GM23338 (cell line): ENCODE measurements at regions not wholly inside any gene's neighbourhood (a gene's known extent, or its start where the extent isn't known, plus 50 kb on each side); places are given as distances from the start of the nearest gene placed in this dataset.

ENCODE experiments used
- ATAC-seq: fragments of 200-7000 bp; cut with Tn5 transposase; 3 replicates; pipeline ENCODE4 v1.9.1; 2020
- DNase-seq: peaks from one replicate; pipeline ENCODE4 v3.0.0-alpha.2; 2015; ENCODE audit warnings: low spot score
- H2AFZ ChIP-seq: fragments of 200-600 bp; sonication (generic); 2 replicates; pipeline ENCODE4 v1.8.0; 2016; ENCODE audit warnings: antibody characterized with exemption, mild to moderate bottlenecking, moderate library complexity
- H3F3A ChIP-seq: fragments of 200-600 bp; sonication (generic); replicated peaks from 2 replicates; pipeline ENCODE4 v1.8.0; 2017; ENCODE audit warnings: antibody characterized with exemption, mixed run types, low read depth
- H3K27ac ChIP-seq: fragments of 200-600 bp; sonication (generic); 2 replicates; pipeline ENCODE4 v1.6.1; 2016; ENCODE audit warnings: low read depth
- H3K27me3 ChIP-seq: fragments of 200-600 bp; sonication (generic); 2 replicates; pipeline ENCODE4 v1.8.0; 2016; ENCODE audit warnings: mild to moderate bottlenecking, mixed run types, moderate library complexity; ENCODE audit not compliant: insufficient read depth
- H3K36me3 ChIP-seq: fragments of 200-600 bp; sonication (generic); 2 replicates; pipeline ENCODE4 v1.8.0; 2016; ENCODE audit warnings: mild to moderate bottlenecking; ENCODE audit not compliant: insufficient read depth
- H3K4me1 ChIP-seq: fragments of 200-600 bp; sonication (generic); 2 replicates; pipeline ENCODE4 v1.8.0; 2016; ENCODE audit warnings: mild to moderate bottlenecking, moderate library complexity; ENCODE audit not compliant: insufficient read depth
- H3K4me2 ChIP-seq: fragments of 200-600 bp; sonication (generic); 2 replicates; pipeline ENCODE4 v1.7.1; 2017; ENCODE audit warnings: mixed run types
- H3K4me3 ChIP-seq: fragments of 200-600 bp; sonication (generic); 2 replicates; pipeline ENCODE4 v1.6.1; 2016; ENCODE audit warnings: mixed run types
- H3K79me2 ChIP-seq: fragments of 200-600 bp; sonication (generic); replicated peaks from 2 replicates; pipeline ENCODE4 v1.8.0; 2017; ENCODE audit warnings: mild to moderate bottlenecking; ENCODE audit not compliant: insufficient read depth
- H3K9me2 ChIP-seq: fragments of 200-600 bp; sonication (generic); 2 replicates; pipeline ENCODE4 v1.8.0; 2017; ENCODE audit not compliant: insufficient read depth
- H4K20me1 ChIP-seq: fragments of 200-600 bp; sonication (generic); replicated peaks from 2 replicates; pipeline ENCODE4 v1.8.0; 2017; ENCODE audit warnings: mild to moderate bottlenecking; ENCODE audit not compliant: insufficient read depth
- H3K27ac Mint-ChIP-seq: 2 replicates; pipeline ENCODE4 v1.8.0; 2020; ENCODE audit warnings: inconsistent platforms, mild to moderate bottlenecking, moderate library complexity, mixed read lengths
- H3K27me3 Mint-ChIP-seq: 3 replicates; pipeline ENCODE4 v1.8.0; 2022; ENCODE audit warnings: low read depth, mild to moderate bottlenecking, moderate library complexity, mixed read lengths, inconsistent platforms; ENCODE audit not compliant: insufficient read depth, poor library complexity
- H3K36me3 Mint-ChIP-seq: 3 replicates; pipeline ENCODE4 v1.8.0; 2021; ENCODE audit warnings: low read depth, mild to moderate bottlenecking, inconsistent platforms, moderate library complexity, mixed read lengths
- H3K4me1 Mint-ChIP-seq: 3 replicates; pipeline ENCODE4 v1.8.0; 2020; ENCODE audit warnings: mild to moderate bottlenecking, inconsistent platforms, mixed read lengths
- H3K4me3 Mint-ChIP-seq: 3 replicates; pipeline ENCODE4 v1.8.0; 2021; ENCODE audit warnings: moderate library complexity, mild to moderate bottlenecking, inconsistent platforms, mixed read lengths
- H3K9me3 Mint-ChIP-seq: 3 replicates; pipeline ENCODE4 v1.8.0; 2020; ENCODE audit warnings: moderate library complexity, mild to moderate bottlenecking, inconsistent platforms, mixed read lengths
- CREB1 ChIP-seq: fragments of 250-450 bp; sonication (Bioruptor Pico); IDR thresholded peaks from 2 replicates; pipeline ENCODE4 v1.5.0; 2020; ENCODE audit warnings: low read depth, mild to moderate bottlenecking, moderate library complexity
- CTCF ChIP-seq, 2 experiments: fragments of 200-600 bp in 1 of 2; sonication (generic) in 1 of 2; conservative IDR thresholded peaks; 2 replicates each; pipeline versions ENCODE4 v1.5.1 to v1.6.1; 2016 to 2017; ENCODE audit warnings: antibody characterized with exemption in 2 of 2, low read depth in 2 of 2, mild to moderate bottlenecking in 2 of 2, moderate library complexity in 1 of 2
- ETS1 ChIP-seq: IDR thresholded peaks from 2 replicates; pipeline ENCODE4 v1.6.1; 2016; ENCODE audit warnings: antibody characterized with exemption
- EZH2 ChIP-seq: fragments of 200-600 bp; sonication (generic); IDR thresholded peaks from one replicate; pipeline ENCODE4 v1.8.0; 2017; ENCODE audit warnings: antibody characterized with exemption, mild to moderate bottlenecking, low read depth; ENCODE audit not compliant: unreplicated experiment
- EZH2phosphoT487 ChIP-seq: fragments of 200-600 bp; sonication (generic); IDR thresholded peaks from one replicate; pipeline ENCODE4 v1.8.1; 2018; ENCODE audit warnings: antibody characterized with exemption; ENCODE audit not compliant: unreplicated experiment
- JUNB ChIP-seq: IDR thresholded peaks from one replicate; pipeline ENCODE4 v1.6.1; 2016; ENCODE audit warnings: antibody characterized with exemption; ENCODE audit not compliant: unreplicated experiment
- NANOG ChIP-seq: IDR thresholded peaks from 2 replicates; pipeline ENCODE4 v1.6.1; 2016; ENCODE audit warnings: antibody characterized with exemption, borderline replicate concordance
- POLR2AphosphoS5 ChIP-seq: IDR thresholded peaks from 2 replicates; pipeline ENCODE4 v1.6.1; 2016; ENCODE audit warnings: antibody characterized with exemption, low read depth
- STAT1 ChIP-seq: IDR thresholded peaks from one replicate; pipeline ENCODE4 v1.6.1; 2016; ENCODE audit warnings: antibody characterized with exemption; ENCODE audit not compliant: unreplicated experiment
- ZNF114 ChIP-seq: fragments of 250-450 bp; sonication (Bioruptor Pico); IDR thresholded peaks from 2 replicates; pipeline ENCODE4 v1.5.0; 2020; ENCODE audit warnings: mild to moderate bottlenecking, moderate library complexity
- ZNF331 ChIP-seq: fragments of 250-450 bp; sonication (Bioruptor Pico); IDR thresholded peaks from 2 replicates; pipeline ENCODE4 v1.5.0; 2020; ENCODE audit warnings: low read depth, mild to moderate bottlenecking, moderate library complexity
- TF ChIP-seq, protein P1 (sequence below): IDR thresholded peaks from one replicate; pipeline ENCODE4 v1.6.1; 2018; ENCODE audit warnings: antibody characterized with exemption; ENCODE audit not compliant: unreplicated experiment

DNA sequence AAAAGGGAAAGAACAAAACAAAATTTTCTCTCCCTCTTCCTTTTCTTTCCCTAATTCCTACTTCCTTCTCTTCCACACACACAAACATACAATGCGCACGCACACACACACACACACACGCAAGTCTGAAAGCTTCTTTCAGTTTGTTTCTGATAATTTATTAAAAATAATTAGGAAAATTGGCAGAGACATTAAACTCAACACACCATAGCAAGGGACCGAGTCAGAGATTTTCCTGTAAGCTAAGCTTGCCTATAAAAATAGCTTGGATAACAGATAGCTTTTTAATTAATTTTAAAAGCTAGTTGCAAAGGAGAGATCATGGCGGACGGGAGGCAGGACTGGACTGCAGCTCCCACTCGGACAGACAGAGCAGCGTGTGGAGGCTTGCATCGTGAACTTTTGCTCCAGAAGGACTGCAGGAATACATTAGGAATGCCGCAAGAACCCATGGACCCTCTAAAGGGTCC, 92.6 kb upstream of the MAPK10 start (continued):
- TF ChIP-seq, protein P1, sequence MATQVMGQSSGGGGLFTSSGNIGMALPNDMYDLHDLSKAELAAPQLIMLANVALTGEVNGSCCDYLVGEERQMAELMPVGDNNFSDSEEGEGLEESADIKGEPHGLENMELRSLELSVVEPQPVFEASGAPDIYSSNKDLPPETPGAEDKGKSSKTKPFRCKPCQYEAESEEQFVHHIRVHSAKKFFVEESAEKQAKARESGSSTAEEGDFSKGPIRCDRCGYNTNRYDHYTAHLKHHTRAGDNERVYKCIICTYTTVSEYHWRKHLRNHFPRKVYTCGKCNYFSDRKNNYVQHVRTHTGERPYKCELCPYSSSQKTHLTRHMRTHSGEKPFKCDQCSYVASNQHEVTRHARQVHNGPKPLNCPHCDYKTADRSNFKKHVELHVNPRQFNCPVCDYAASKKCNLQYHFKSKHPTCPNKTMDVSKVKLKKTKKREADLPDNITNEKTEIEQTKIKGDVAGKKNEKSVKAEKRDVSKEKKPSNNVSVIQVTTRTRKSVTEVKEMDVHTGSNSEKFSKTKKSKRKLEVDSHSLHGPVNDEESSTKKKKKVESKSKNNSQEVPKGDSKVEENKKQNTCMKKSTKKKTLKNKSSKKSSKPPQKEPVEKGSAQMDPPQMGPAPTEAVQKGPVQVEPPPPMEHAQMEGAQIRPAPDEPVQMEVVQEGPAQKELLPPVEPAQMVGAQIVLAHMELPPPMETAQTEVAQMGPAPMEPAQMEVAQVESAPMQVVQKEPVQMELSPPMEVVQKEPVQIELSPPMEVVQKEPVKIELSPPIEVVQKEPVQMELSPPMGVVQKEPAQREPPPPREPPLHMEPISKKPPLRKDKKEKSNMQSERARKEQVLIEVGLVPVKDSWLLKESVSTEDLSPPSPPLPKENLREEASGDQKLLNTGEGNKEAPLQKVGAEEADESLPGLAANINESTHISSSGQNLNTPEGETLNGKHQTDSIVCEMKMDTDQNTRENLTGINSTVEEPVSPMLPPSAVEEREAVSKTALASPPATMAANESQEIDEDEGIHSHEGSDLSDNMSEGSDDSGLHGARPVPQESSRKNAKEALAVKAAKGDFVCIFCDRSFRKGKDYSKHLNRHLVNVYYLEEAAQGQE, result no peak
- TF ChIP-seq EZH2phosphoT487, result no peak
- TF ChIP-seq EZH2, result no peak

DNA sequence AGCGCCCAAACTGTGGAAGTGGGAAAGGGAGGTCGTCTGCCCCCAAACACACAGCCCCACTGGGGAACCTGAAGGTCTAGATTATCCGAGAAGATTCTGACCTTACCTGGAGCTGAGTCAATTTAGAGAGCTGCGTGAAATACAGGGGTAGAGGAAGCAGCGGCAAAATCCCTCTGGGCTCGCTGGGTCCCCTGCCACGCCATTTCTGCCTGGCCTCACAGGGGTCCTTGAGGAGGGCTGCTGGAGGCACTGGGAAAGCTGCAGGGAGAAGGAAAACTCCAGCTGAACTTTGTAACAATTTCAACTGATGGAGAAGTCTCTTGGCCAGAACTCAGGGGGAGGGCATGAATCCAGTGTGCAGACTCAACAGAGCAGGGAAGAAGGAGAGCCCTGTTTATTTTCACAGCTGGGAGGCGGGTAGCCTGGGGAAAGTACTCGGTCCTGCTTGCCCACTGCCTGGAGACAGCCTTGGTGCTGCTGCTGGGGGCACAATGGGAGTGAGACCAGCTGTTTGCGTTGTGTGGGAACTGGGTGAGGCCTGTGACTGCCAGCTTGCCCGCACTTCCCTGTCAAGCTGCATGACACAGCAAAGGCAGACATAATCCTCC, 93.2 kb upstream of the MAPK10 start:
- Mint-ChIP-seq H3K9me3 (peaks cover 11% of the 10 kb centered on the region), H3K27me3 (peaks cover 8% of the 10 kb centered on the region), H3K4me3 (no peak overlapping the region), H3K27ac (no peak overlapping the region), H3K36me3 (peaks cover 14% of the 10 kb centered on the region), H3K4me1 (peaks cover 54% of the 10 kb centered on the region)
- DNase-seq (no peak), ATAC-seq (no peak; the same call in 2 of the 3 replicates)
- no peaks in the 10 kb centered on the region for H4K20me1 ChIP-seq
- H3K9me2 ChIP-seq, result 0 out of 2 replicates have a peak, but pooled peaks cover 3% of the 10 kb centered on the region
- no peak overlapping the region for H3K4me3 ChIP-seq
- H3K27me3 ChIP-seq, result no peaks in the 10 kb centered on the region
- H2AFZ ChIP-seq, result peak overlapping the region; percentile 43; the same call in 1 of the 2 replicates
- peaks cover 49% of the 10 kb centered on the region for H3K4me1 ChIP-seq
- H3K4me2 ChIP-seq, result no peak overlapping the region
- H3K79me2 ChIP-seq, result no peaks in the 10 kb centered on the region
- H3F3A ChIP-seq, result no peaks in the 10 kb centered on the region
- H3K27ac ChIP-seq, result no peak overlapping the region
- no peaks in the 10 kb centered on the region for H3K36me3 ChIP-seq
- TF ChIP-seq ZNF331 (CRISPR knock-in tag), result no peak
- TF ChIP-seq JUNB, result no peak
- TF ChIP-seq ZNF114 (CRISPR knock-in tag), result no peak
- TF ChIP-seq NANOG, result no peak
- no peak for TF ChIP-seq ETS1
- no peak for TF ChIP-seq CTCF (conservative IDR thresholded peaks at IDR 0.05; ENCODE audit: low read depth in 2 of 2)
- TF ChIP-seq EZH2phosphoT487, result no peak
- TF ChIP-seq CREB1 (CRISPR knock-in tag), result no peak
- TF ChIP-seq STAT1, result no peak
- no peak for TF ChIP-seq POLR2AphosphoS5
- TF ChIP-seq, protein P1, result no peak
